Astrocyte (in vitro differentiated cells and primary cell): ENCODE measurements at regions not wholly inside any gene's neighbourhood (a gene's known extent, or its start where the extent isn't known, plus 50 kb on each side); places are given as distances from the start of the nearest gene placed in this dataset.

Experiments used
- DNase-seq: peaks from one replicate; pipeline ENCODE4 v3.0.0-alpha.2; 2010; ENCODE audit warnings: low read depth
- FAIRE-seq: peaks from 2 replicates; lab custom pipeline; 2011; peaks lifted over from hg19 to GRCh38; lab: Jason Lieb, UNC
- H2AFZ ChIP-seq: 2 replicates; pipeline ENCODE4 v1.6.0; 2012; ENCODE audit warnings: low read depth, low read length, inconsistent platforms
- H3K27ac ChIP-seq: 2 replicates; pipeline ENCODE4 v1.5.1; 2011; ENCODE audit warnings: low read depth, low read length, inconsistent platforms
- H3K27me3 ChIP-seq: 2 replicates; pipeline ENCODE4 v1.6.0; 2011; ENCODE audit warnings: low read length, inconsistent platforms; ENCODE audit not compliant: insufficient read depth
- H3K36me3 ChIP-seq: 2 replicates; pipeline ENCODE4 v1.5.1; 2011; ENCODE audit warnings: low read length, inconsistent platforms; ENCODE audit not compliant: insufficient read depth
- H3K4me1 ChIP-seq: 2 replicates; pipeline ENCODE4 v1.5.1; 2011; ENCODE audit warnings: low read length, inconsistent platforms; ENCODE audit not compliant: insufficient read depth
- H3K4me2 ChIP-seq: 2 replicates; pipeline ENCODE4 v1.6.0; 2012; ENCODE audit warnings: low read length, inconsistent platforms
- H3K4me3 ChIP-seq: 2 replicates; pipeline ENCODE4 v1.5.1; 2011; ENCODE audit warnings: low read depth, mild to moderate bottlenecking, low read length, inconsistent platforms; ENCODE audit not compliant: insufficient read depth
- H3K79me2 ChIP-seq: 2 replicates; pipeline ENCODE4 v1.6.0; 2012; ENCODE audit warnings: mild to moderate bottlenecking, low read length, inconsistent platforms; ENCODE audit not compliant: insufficient read depth
- H3K9ac ChIP-seq: 2 replicates; pipeline ENCODE4 v1.6.0; 2012; ENCODE audit warnings: mild to moderate bottlenecking, low read length, inconsistent platforms
- H3K9me3 ChIP-seq: 2 replicates; pipeline ENCODE4 v1.5.1; 2012; ENCODE audit warnings: low read depth, mild to moderate bottlenecking, low read length, inconsistent platforms; ENCODE audit not compliant: insufficient read depth
- H4K20me1 ChIP-seq: 2 replicates; pipeline ENCODE4 v1.6.0; 2012; ENCODE audit warnings: low read length, inconsistent platforms; ENCODE audit not compliant: insufficient read depth
- H3K27ac Mint-ChIP-seq: one replicate; pipeline ENCODE4 v1.8.0; 2021; ENCODE audit warnings: mild to moderate bottlenecking, mixed read lengths; ENCODE audit not compliant: unreplicated experiment
- H3K27me3 Mint-ChIP-seq: one replicate; pipeline ENCODE4 v1.8.0; 2021; ENCODE audit warnings: low read depth, mixed read lengths; ENCODE audit not compliant: unreplicated experiment
- H3K36me3 Mint-ChIP-seq: one replicate; pipeline ENCODE4 v1.8.0; 2021; ENCODE audit warnings: low read depth, mixed read lengths; ENCODE audit not compliant: unreplicated experiment
- H3K4me1 Mint-ChIP-seq: one replicate; pipeline ENCODE4 v1.8.0; 2021; ENCODE audit warnings: low read depth, mixed read lengths; ENCODE audit not compliant: unreplicated experiment
- H3K4me3 Mint-ChIP-seq: one replicate; pipeline ENCODE4 v1.8.0; 2021; ENCODE audit warnings: mild to moderate bottlenecking, moderate library complexity, mixed read lengths; ENCODE audit not compliant: unreplicated experiment
- H3K9me3 Mint-ChIP-seq: one replicate; pipeline ENCODE4 v1.8.0; 2021; ENCODE audit warnings: mild to moderate bottlenecking, mixed read lengths; ENCODE audit not compliant: unreplicated experiment
- CTCF ChIP-seq: IDR thresholded peaks from 2 replicates; pipeline ENCODE4 v1.5.1; 2011; ENCODE audit warnings: low read depth, mild to moderate bottlenecking, inconsistent platforms, low read length, moderate library complexity; ENCODE audit not compliant: insufficient read depth
- EZH2 ChIP-seq: IDR thresholded peaks from 2 replicates; pipeline ENCODE4 v1.6.1; 2012; ENCODE audit warnings: mild to moderate bottlenecking, low read length, inconsistent platforms; ENCODE audit not compliant: insufficient read depth

- H3K79me2 ChIP-seq: no peaks in the 10 kb centered on the region
- Mint-ChIP-seq H3K27ac (no peak overlapping the region), H3K4me3 (no peak overlapping the region), H3K4me1 (peaks cover 15% of the 10 kb centered on the region), H3K27me3 (peaks cover 20% of the 10 kb centered on the region), H3K36me3 (no peaks in the 10 kb centered on the region), H3K9me3 (peaks cover 7% of the 10 kb centered on the region)
- H3K9me3 ChIP-seq: peaks cover 4% of the 10 kb centered on the region
- no peak overlapping the region for H3K9ac ChIP-seq
- no peak overlapping the region for H2AFZ ChIP-seq
- H3K4me3 ChIP-seq: no peak overlapping the region
- H3K27me3 ChIP-seq: no peaks in the 10 kb centered on the region
- TF ChIP-seq EZH2 (no peak), CTCF (no peak)
- no peaks in the 10 kb centered on the region for H4K20me1 ChIP-seq
- no peak overlapping the region for H3K4me2 ChIP-seq
- H3K4me1 ChIP-seq: peaks cover 11% of the 10 kb centered on the region
- DNase-seq (no peak), FAIRE-seq (no peak)
- H3K36me3 ChIP-seq: no peaks in the 10 kb centered on the region
- H3K27ac ChIP-seq: no peak overlapping the region
Observed at GRCh38 chr20:58116505-58116904, 111.9 kb downstream of the ANKRD60 start.

- Histone ChIP-seq H3K27ac (no peak overlapping the region), H3K4me3 (no peak overlapping the region), H2AFZ (no peak overlapping the region), H3K9me3 (peaks cover 4% of the 10 kb centered on the region), H3K36me3 (no peaks in the 10 kb centered on the region), H3K27me3 (no peaks in the 10 kb centered on the region), H3K4me2 (no peak overlapping the region), H3K9ac (no peak overlapping the region), H3K4me1 (peaks cover 31% of the 10 kb centered on the region), H4K20me1 (no peaks in the 10 kb centered on the region), H3K79me2 (no peaks in the 10 kb centered on the region)
- peaks cover 3% of the 10 kb centered on the region for H3K9me3 Mint-ChIP-seq
- no peaks in the 10 kb centered on the region for H3K36me3 Mint-ChIP-seq
- peaks cover 24% of the 10 kb centered on the region for H3K4me1 Mint-ChIP-seq
- DNase-seq (no peak), FAIRE-seq (no peak)
- H3K27ac Mint-ChIP-seq: no peak overlapping the region
- no peak overlapping the region for H3K4me3 Mint-ChIP-seq
- peaks cover 15% of the 10 kb centered on the region for H3K27me3 Mint-ChIP-seq
- no peak for TF ChIP-seq EZH2
Observed at GRCh38 chr20:58113716-58114115, 114.7 kb downstream of the ANKRD60 start.

GRCh38 chr20:58112017-58112781 lies 116.3 kb downstream of the ANKRD60 start:
- Histone ChIP-seq H3K4me1 (peaks cover 31% of the 10 kb centered on the region), H3K27me3 (no peaks in the 10 kb centered on the region), H3K27ac (peak overlapping the region; percentile 45), H3K36me3 (no peaks in the 10 kb centered on the region), H3K9me3 (peaks cover 4% of the 10 kb centered on the region), H3K79me2 (no peaks in the 10 kb centered on the region), H3K4me3 (no peak overlapping the region), H3K9ac (peak overlapping the region; percentile 20), H3K4me2 (peak overlapping the region; percentile 54), H4K20me1 (no peaks in the 10 kb centered on the region), H2AFZ (no peak overlapping the region)
- Mint-ChIP-seq H3K9me3 (peaks cover 5% of the 10 kb centered on the region), H3K4me3 (no peak overlapping the region), H3K36me3 (no peaks in the 10 kb centered on the region), H3K27me3 (peaks cover 22% of the 10 kb centered on the region), H3K4me1 (peaks cover 22% of the 10 kb centered on the region), H3K27ac (peak overlapping the region; percentile 51)
- FAIRE-seq: peak; percentile 34
- no peak for TF ChIP-seq CTCF
- TF ChIP-seq EZH2: no peak
- DNase-seq: peak; percentile 82
